ENCODE measurements at regions not wholly inside any gene's neighbourhood (a gene's known extent, or its start where the extent isn't known, plus 50 kb on each side); places are given as distances from the start of the nearest gene placed in this dataset.

DNA sequence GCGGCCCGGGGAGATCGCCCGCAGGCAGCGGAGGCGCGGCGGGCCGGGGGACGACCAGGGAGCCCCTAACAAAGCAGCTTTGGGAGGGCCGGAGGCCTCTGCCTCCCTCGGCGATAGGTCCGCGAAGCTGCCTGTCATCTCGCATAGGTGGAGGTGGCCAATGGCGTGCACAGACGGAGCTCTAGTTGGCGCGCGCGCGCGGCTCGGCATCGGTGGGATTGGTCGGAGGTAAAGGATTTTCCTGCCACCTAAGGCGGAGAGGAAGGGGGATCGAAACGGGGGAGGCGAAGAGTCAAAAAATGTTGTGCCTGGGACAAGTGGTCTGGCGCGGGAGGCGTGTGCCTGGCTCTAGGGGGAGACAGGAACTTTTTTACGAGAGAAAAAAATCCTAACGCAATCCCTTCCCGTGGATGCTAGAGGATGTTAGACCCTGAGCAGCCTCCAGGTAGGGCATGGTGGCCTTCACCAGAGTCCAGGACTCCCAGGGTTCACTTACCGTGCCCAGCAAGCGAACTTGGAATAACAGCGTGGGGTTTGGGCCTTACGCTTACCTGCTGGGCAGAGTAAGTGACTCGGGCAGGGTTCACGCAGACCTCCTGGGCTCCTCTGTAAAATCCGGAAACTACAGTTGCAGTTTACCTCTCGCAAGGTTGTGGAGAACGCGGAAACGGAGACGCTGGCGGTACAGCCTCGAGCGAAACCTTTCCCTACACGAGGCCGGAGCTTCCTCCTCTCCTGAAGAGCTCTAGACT is 99.9 kb upstream of the SOD1 start:
- TF ChIP-seq ZFPM2 (CRISPR knock-in tag; IDR thresholded peaks at IDR 0.05) (no peak), CCAR2 (IDR thresholded peaks at IDR 0.05; ENCODE audit: low read depth, low read length) (no peak), YY1 (IDR thresholded peaks at IDR 0.05; ENCODE audit: borderline replicate concordance in 1 of 3, control insufficient read depth in 1 of 3, extremely low read depth in 1 of 3, insufficient read depth in 3 of 3, insufficient read length in 1 of 3, insufficient replicate concordance in 2 of 3, low read depth in 1 of 3, low read length in 2 of 3) (no peak), PHF21A (IDR thresholded peaks at IDR 0.05; ENCODE audit: borderline replicate concordance, low read depth) (no peak), LEF1 (IDR thresholded peaks at IDR 0.05) (no peak), FOXK2 (conservative IDR thresholded peaks at IDR 0.05 in 1 of 2, IDR thresholded peaks at IDR 0.05 in 1 of 2; ENCODE audit: low read depth in 2 of 2) (no peak), ZNF253 (CRISPR knock-in tag; conservative IDR thresholded peaks at IDR 0.05) (no peak), ZEB2 (IDR thresholded peaks at IDR 0.05) (no peak), CREB1 (IDR thresholded peaks at IDR 0.05) (no peak), CREB1 (CRISPR knock-in tag; IDR thresholded peaks at IDR 0.05) (no peak)
- TF ChIP-seq, protein P1, sequence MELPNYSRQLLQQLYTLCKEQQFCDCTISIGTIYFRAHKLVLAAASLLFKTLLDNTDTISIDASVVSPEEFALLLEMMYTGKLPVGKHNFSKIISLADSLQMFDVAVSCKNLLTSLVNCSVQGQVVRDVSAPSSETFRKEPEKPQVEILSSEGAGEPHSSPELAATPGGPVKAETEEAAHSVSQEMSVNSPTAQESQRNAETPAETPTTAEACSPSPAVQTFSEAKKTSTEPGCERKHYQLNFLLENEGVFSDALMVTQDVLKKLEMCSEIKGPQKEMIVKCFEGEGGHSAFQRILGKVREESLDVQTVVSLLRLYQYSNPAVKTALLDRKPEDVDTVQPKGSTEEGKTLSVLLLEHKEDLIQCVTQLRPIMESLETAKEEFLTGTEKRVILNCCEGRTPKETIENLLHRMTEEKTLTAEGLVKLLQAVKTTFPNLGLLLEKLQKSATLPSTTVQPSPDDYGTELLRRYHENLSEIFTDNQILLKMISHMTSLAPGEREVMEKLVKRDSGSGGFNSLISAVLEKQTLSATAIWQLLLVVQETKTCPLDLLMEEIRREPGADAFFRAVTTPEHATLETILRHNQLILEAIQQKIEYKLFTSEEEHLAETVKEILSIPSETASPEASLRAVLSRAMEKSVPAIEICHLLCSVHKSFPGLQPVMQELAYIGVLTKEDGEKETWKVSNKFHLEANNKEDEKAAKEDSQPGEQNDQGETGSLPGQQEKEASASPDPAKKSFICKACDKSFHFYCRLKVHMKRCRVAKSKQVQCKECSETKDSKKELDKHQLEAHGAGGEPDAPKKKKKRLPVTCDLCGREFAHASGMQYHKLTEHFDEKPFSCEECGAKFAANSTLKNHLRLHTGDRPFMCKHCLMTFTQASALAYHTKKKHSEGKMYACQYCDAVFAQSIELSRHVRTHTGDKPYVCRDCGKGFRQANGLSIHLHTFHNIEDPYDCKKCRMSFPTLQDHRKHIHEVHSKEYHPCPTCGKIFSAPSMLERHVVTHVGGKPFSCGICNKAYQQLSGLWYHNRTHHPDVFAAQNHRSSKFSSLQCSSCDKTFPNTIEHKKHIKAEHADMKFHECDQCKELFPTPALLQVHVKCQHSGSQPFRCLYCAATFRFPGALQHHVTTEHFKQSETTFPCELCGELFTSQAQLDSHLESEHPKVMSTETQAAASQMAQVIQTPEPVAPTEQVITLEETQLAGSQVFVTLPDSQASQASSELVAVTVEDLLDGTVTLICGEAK (IDR thresholded peaks at IDR 0.05): no peak
- TF ChIP-seq, protein P1 (CRISPR knock-in tag; IDR thresholded peaks at IDR 0.05): no peak
- TF ChIP-seq, protein P2, sequence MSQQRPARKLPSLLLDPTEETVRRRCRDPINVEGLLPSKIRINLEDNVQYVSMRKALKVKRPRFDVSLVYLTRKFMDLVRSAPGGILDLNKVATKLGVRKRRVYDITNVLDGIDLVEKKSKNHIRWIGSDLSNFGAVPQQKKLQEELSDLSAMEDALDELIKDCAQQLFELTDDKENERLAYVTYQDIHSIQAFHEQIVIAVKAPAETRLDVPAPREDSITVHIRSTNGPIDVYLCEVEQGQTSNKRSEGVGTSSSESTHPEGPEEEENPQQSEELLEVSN (IDR thresholded peaks at IDR 0.05; ENCODE audit: borderline replicate concordance in 1 of 2, extremely low read depth in 1 of 2, insufficient read depth in 1 of 2, insufficient read length in 1 of 2, low read depth in 1 of 2, low read length in 1 of 2, poor library complexity in 1 of 2, severe bottlenecking in 1 of 2): no peak
- TF ChIP-seq, protein P3, sequence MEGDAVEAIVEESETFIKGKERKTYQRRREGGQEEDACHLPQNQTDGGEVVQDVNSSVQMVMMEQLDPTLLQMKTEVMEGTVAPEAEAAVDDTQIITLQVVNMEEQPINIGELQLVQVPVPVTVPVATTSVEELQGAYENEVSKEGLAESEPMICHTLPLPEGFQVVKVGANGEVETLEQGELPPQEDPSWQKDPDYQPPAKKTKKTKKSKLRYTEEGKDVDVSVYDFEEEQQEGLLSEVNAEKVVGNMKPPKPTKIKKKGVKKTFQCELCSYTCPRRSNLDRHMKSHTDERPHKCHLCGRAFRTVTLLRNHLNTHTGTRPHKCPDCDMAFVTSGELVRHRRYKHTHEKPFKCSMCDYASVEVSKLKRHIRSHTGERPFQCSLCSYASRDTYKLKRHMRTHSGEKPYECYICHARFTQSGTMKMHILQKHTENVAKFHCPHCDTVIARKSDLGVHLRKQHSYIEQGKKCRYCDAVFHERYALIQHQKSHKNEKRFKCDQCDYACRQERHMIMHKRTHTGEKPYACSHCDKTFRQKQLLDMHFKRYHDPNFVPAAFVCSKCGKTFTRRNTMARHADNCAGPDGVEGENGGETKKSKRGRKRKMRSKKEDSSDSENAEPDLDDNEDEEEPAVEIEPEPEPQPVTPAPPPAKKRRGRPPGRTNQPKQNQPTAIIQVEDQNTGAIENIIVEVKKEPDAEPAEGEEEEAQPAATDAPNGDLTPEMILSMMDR (IDR thresholded peaks at IDR 0.05 in 2 of 3, conservative IDR thresholded peaks at IDR 0.05 in 1 of 3; ENCODE audit: insufficient read depth in 2 of 3, low read depth in 1 of 3, low read length in 3 of 3): no peak
